NCI-H1105 treated with DMSO at 0.1 percent for 48 hours (cell line): ENCODE measurements at regions not wholly inside any gene's neighbourhood (a gene's known extent, or its start where the extent isn't known, plus 50 kb on each side); places are given as distances from the start of the nearest gene placed in this dataset.
A peak's percentile ranks its signal among the peaks of the same experiment; 100 is the strongest.

Experiments
- DNase-seq: peaks from one replicate; lab custom pipeline; 2025; lab: John Stamatoyannopoulos, UW

GRCh38 chr2:226652983-226653765 is 146.4 kb downstream of the IRS1 start:
- no peak for DNase-seq

GRCh38 chr2:226652369-226652768 is 147.3 kb downstream of the IRS1 start:
- no peak for DNase-seq

- peak; percentile 82 for DNase-seq
Observed at GRCh38 chr2:226649871-226650660, 149.6 kb downstream of the IRS1 start.

GRCh38 chr2:226649201-226649600 is 150.4 kb downstream of the IRS1 start:
- DNase-seq = no peak

GRCh38 chr2:226647621-226648518 is 151.8 kb downstream of the IRS1 start:
- no peak for DNase-seq

GRCh38 chr2:226644399-226644865 is 155.2 kb downstream of the IRS1 start:
- no peak for DNase-seq

- DNase-seq = no peak
Observed at GRCh38 chr2:226643946-226644282, 155.7 kb downstream of the IRS1 start.

- no peak for DNase-seq
Observed at GRCh38 chr2:226643030-226643945, 156.3 kb downstream of the IRS1 start.

- DNase-seq = no peak
Observed at GRCh38 chr2:226641008-226641407, 158.6 kb downstream of the IRS1 start.

GRCh38 chr2:226640501-226640900 is 159.1 kb downstream of the IRS1 start:
- DNase-seq = no peak

- DNase-seq = no peak
Observed at GRCh38 chr2:226639550-226639949, 160.1 kb downstream of the IRS1 start.

GRCh38 chr2:226638576-226638975 is 161.0 kb downstream of the IRS1 start:
- no peak for DNase-seq

- DNase-seq = no peak
Observed at GRCh38 chr2:226637383-226637782, 162.2 kb downstream of the IRS1 start.

GRCh38 chr2:226636586-226636985 is 163.0 kb downstream of the IRS1 start:
- DNase-seq = no peak

- DNase-seq = no peak
Observed at GRCh38 chr2:226634943-226635604, 164.5 kb downstream of the IRS1 start.

- no peak for DNase-seq
Observed at GRCh38 chr2:226631671-226632070, 167.9 kb downstream of the IRS1 start.

- no peak for DNase-seq
Observed at GRCh38 chr2:226631187-226631586, 168.4 kb downstream of the IRS1 start.

- no peak for DNase-seq
Observed at GRCh38 chr2:226625946-226626345, 173.7 kb downstream of the IRS1 start.

- no peak for DNase-seq
Observed at GRCh38 chr2:226623587-226624368, 175.8 kb downstream of the IRS1 start.

GRCh38 chr2:226622484-226622883 is 177.1 kb downstream of the IRS1 start:
- no peak for DNase-seq
